ENCODE measurements at regions not wholly inside any gene's neighbourhood (a gene's known extent, or its start where the extent isn't known, plus 50 kb on each side); places are given as distances from the start of the nearest gene placed in this dataset.

GRCh38 chr5:10876006-10876744 is 115.1 kb upstream of the DAP start:
- TF ChIP-seq POLR2A (IDR thresholded peaks at IDR 0.05) = no peak
- TF ChIP-seq, protein P1, sequence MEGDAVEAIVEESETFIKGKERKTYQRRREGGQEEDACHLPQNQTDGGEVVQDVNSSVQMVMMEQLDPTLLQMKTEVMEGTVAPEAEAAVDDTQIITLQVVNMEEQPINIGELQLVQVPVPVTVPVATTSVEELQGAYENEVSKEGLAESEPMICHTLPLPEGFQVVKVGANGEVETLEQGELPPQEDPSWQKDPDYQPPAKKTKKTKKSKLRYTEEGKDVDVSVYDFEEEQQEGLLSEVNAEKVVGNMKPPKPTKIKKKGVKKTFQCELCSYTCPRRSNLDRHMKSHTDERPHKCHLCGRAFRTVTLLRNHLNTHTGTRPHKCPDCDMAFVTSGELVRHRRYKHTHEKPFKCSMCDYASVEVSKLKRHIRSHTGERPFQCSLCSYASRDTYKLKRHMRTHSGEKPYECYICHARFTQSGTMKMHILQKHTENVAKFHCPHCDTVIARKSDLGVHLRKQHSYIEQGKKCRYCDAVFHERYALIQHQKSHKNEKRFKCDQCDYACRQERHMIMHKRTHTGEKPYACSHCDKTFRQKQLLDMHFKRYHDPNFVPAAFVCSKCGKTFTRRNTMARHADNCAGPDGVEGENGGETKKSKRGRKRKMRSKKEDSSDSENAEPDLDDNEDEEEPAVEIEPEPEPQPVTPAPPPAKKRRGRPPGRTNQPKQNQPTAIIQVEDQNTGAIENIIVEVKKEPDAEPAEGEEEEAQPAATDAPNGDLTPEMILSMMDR (IDR thresholded peaks at IDR 0.05) = no peak
- intact Hi-C loops (cut with DNase I) = no loop called here
- H3K4me3 ChIP-seq = no peak overlapping the region
- H3K36me3 ChIP-seq = no peaks in the 10 kb centered on the region
- peak in 2 of 5 donors; percentile 29 to 67 for DNase-seq
- WGBS, 4 donors = 40 to 48% (median 43%) methylated on average over 6 to 9 of the region's 9 CpGs
- peak in 1 of 4 donors; percentile 7 for ATAC-seq
- no peak overlapping the region for H3K27ac ChIP-seq
- no peaks in the 10 kb centered on the region for H3K27me3 ChIP-seq
- H3K4me1 ChIP-seq = no peaks in the 10 kb centered on the region
- no peaks in the 10 kb centered on the region for H3K9me3 ChIP-seq

GRCh38 chr5:10875201-10875768 is 114.3 kb upstream of the DAP start:
- 91 to 92% (median 91%) methylated on average over 10 of the region's 10 CpGs for WGBS, 4 donors
- ATAC-seq (no peak), DNase-seq (no peak)
- H3K27me3 ChIP-seq = no peaks in the 10 kb centered on the region
- H3K9me3 ChIP-seq = no peaks in the 10 kb centered on the region
- H3K27ac ChIP-seq = no peak overlapping the region
- no peaks in the 10 kb centered on the region for H3K4me1 ChIP-seq
- intact Hi-C loops (cut with DNase I) = no loop called here
- H3K36me3 ChIP-seq = no peaks in the 10 kb centered on the region
- no peak for TF ChIP-seq POLR2A (IDR thresholded peaks at IDR 0.05)
- TF ChIP-seq, protein P1 (IDR thresholded peaks at IDR 0.05) = no peak
- H3K4me3 ChIP-seq = no peak overlapping the region

- 80 to 90% (median 85%) methylated on average over 7 of the region's 7 CpGs for WGBS, 4 donors
- Histone ChIP-seq H3K9me3 (no peaks in the 10 kb centered on the region), H3K4me1 (no peaks in the 10 kb centered on the region), H3K4me3 (no peak overlapping the region), H3K36me3 (no peaks in the 10 kb centered on the region), H3K27ac (no peak overlapping the region), H3K27me3 (no peaks in the 10 kb centered on the region)
- DNase-seq = no peak
- ATAC-seq = no peak
- intact Hi-C loops (cut with DNase I) = no loop called here
- TF ChIP-seq, protein P1 (IDR thresholded peaks at IDR 0.05) = no peak
- no peak for TF ChIP-seq POLR2A (IDR thresholded peaks at IDR 0.05)
These were observed 113.5 kb upstream of the DAP start for GRCh38 chr5:10874541-10874940.

GRCh38 chr5:10870791-10871190 is 109.8 kb upstream of the DAP start:
- WGBS, 4 donors = 87 to 89% (median 88%) methylated on average over 11 of the region's 11 CpGs
- H3K9me3 ChIP-seq = no peaks in the 10 kb centered on the region
- TF ChIP-seq, protein P1 (IDR thresholded peaks at IDR 0.05) = no peak
- no peak for TF ChIP-seq POLR2A (IDR thresholded peaks at IDR 0.05)
- DNase-seq = no peak
- no peaks in the 10 kb centered on the region for H3K36me3 ChIP-seq
- H3K4me1 ChIP-seq = no peaks in the 10 kb centered on the region
- no peak overlapping the region for H3K4me3 ChIP-seq
- no peak for ATAC-seq
- H3K27ac ChIP-seq = no peak overlapping the region
- H3K27me3 ChIP-seq = no peaks in the 10 kb centered on the region
- intact Hi-C loops (cut with DNase I) = no loop called here

Measured in heart left ventricle (tissue), 16 donors.